Lower lobe of right lung (tissue), 2 donors: ENCODE measurements at regions not wholly inside any gene's neighbourhood (a gene's known extent, or its start where the extent isn't known, plus 50 kb on each side); places are given as distances from the start of the nearest gene placed in this dataset.

Source experiments
- ATAC-seq, 2 donors: fragments of 200-7000 bp; cut with Tn5 transposase; one replicate each; pipeline ENCODE4 v1.9.1; 2020 to 2022; ENCODE audit warnings: mild to moderate bottlenecking in 2 of 2, moderate library complexity in 2 of 2
- DNase-seq: peaks from one replicate; pipeline ENCODE4 v3.0.0-alpha.2; 2020
- H3K27ac ChIP-seq: fragments of 200-600 bp; one replicate; pipeline ENCODE4 v1.8.0; 2022
- H3K27me3 ChIP-seq: fragments of 200-600 bp; one replicate; pipeline ENCODE4 v1.8.0; 2022; ENCODE audit warnings: low read depth
- H3K36me3 ChIP-seq: fragments of 200-600 bp; one replicate; pipeline ENCODE4 v1.8.0; 2022; ENCODE audit warnings: mild to moderate bottlenecking
- H3K4me1 ChIP-seq: fragments of 200-600 bp; one replicate; pipeline ENCODE4 v1.8.0; 2022
- H3K4me3 ChIP-seq: fragments of 200-600 bp; one replicate; pipeline ENCODE4 v1.8.0; 2022; ENCODE audit warnings: mild to moderate bottlenecking
- H3K9me3 ChIP-seq: fragments of 200-600 bp; one replicate; pipeline ENCODE4 v1.8.0; 2022
- intact Hi-C: fragments of 100-400 bp; cut with DNase I; formaldehyde crosslinking; loops from one replicate; pipeline ENCODE4 v1.11.0; 2022
- TF ChIP-seq, protein P1 (sequence below): fragments of 200-600 bp; IDR thresholded peaks from one replicate; pipeline ENCODE4 v1.8.0; 2022; ENCODE audit warnings: antibody characterized with exemption, mild to moderate bottlenecking
- donor health status: DM: no; HTN: yes; CAD: no; lungs with severe emphysema.

DNA sequence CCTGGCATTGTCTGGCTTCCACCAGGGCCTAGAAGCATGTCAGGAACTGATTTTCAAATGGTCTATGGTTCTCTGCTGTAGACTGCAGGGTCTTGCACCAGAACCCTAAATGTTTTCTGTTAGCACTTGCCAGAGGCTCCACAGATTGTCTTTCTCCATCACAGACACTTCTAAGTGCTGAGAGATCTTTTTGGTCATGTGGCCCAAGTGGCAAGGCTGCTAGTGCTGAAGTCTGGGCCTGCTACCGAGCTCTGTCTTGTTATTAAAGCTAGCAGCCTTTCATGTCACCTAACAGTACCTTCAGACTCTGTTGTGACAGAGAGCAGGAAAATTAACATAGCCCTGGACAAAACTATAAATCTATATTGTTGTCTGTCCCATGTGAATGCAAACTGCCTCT, 120.7 kb upstream of the BACH2 start:
- Histone ChIP-seq H3K9me3 (no peaks in the 10 kb centered on the region), H3K4me1 (peaks cover 6% of the 10 kb centered on the region), H3K36me3 (no peaks in the 10 kb centered on the region), H3K27ac (no peak overlapping the region), H3K27me3 (no peaks in the 10 kb centered on the region), H3K4me3 (no peak overlapping the region)
- TF ChIP-seq, protein P1, sequence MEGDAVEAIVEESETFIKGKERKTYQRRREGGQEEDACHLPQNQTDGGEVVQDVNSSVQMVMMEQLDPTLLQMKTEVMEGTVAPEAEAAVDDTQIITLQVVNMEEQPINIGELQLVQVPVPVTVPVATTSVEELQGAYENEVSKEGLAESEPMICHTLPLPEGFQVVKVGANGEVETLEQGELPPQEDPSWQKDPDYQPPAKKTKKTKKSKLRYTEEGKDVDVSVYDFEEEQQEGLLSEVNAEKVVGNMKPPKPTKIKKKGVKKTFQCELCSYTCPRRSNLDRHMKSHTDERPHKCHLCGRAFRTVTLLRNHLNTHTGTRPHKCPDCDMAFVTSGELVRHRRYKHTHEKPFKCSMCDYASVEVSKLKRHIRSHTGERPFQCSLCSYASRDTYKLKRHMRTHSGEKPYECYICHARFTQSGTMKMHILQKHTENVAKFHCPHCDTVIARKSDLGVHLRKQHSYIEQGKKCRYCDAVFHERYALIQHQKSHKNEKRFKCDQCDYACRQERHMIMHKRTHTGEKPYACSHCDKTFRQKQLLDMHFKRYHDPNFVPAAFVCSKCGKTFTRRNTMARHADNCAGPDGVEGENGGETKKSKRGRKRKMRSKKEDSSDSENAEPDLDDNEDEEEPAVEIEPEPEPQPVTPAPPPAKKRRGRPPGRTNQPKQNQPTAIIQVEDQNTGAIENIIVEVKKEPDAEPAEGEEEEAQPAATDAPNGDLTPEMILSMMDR = no peak
- intact Hi-C loops = no loop called here
- DNase-seq = no peak
- no peak for ATAC-seq

DNA sequence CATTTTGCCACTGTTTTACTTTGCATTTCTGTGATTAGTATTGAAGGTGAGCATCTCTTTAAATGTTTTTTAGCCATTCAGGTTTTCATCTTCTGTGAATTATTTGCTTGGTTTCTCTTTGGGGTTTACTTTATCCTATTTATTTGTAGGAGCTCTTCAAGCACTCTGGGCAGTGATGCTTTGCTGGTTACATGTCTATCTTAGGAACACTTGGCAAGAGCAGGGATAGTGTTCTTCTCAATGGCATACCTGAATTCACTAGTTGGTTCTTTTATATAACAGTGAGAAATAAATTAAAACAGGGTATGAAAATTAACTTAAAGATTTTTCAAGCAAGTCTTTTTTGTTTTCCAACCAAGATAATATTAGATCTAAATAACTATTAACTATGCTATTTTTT, 119.7 kb upstream of the BACH2 start:
- Histone ChIP-seq H3K27ac (no peak overlapping the region), H3K36me3 (no peaks in the 10 kb centered on the region), H3K4me3 (no peak overlapping the region), H3K27me3 (no peaks in the 10 kb centered on the region), H3K9me3 (no peaks in the 10 kb centered on the region), H3K4me1 (peaks cover 6% of the 10 kb centered on the region)
- intact Hi-C loops = no loop called here
- DNase-seq = no peak
- TF ChIP-seq, protein P1 = no peak
- ATAC-seq = no peak

DNA sequence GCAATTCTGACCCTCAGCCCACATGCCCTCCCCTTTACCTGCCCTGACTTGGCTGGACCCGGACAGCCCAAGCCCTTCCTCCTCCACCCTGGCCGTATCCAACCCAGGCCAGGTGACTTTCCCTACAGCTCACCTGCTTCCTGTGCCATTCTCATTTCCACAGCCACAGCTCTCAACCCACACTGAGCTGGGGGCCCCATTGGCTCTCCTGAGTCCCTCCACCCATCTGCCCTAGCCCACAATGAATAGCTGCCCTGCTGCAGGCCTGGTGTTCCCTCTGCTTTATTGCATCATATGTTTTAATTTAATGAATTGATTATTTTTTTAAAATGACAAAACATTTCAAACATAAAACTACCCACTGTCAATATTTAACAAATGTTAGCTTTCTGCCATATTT, 118.5 kb upstream of the BACH2 start:
- Histone ChIP-seq H3K36me3 (no peaks in the 10 kb centered on the region), H3K4me1 (peaks cover 6% of the 10 kb centered on the region), H3K27ac (no peak overlapping the region), H3K4me3 (no peak overlapping the region), H3K27me3 (no peaks in the 10 kb centered on the region), H3K9me3 (no peaks in the 10 kb centered on the region)
- intact Hi-C loops = no loop called here
- TF ChIP-seq, protein P1 = no peak
- ATAC-seq (no peak), DNase-seq (no peak)

DNA sequence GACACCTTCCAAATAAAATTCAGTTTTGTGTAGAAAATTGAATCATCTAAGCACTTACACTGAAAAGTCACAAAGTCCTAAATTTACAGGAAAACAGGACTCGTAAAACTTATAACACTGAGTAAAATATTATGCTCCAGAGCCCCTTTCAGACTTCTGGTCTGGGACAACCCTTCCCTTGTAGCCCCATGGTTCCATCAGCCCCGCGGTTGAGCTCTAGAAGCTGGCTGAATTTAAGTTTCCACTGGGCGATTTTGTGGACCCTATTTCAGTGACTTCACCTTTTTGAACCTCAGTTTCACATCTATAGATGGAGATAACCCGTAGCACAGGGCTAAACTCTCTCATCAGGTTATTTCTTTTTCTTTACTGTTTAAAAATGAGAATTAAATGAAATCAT, 117.7 kb upstream of the BACH2 start:
- H3K4me3 ChIP-seq = no peak overlapping the region
- peaks cover 6% of the 10 kb centered on the region for H3K4me1 ChIP-seq
- H3K27me3 ChIP-seq = no peaks in the 10 kb centered on the region
- ATAC-seq = no peak
- no peak for DNase-seq
- TF ChIP-seq, protein P1 = no peak
- no peak overlapping the region for H3K27ac ChIP-seq
- H3K9me3 ChIP-seq = no peaks in the 10 kb centered on the region
- no peaks in the 10 kb centered on the region for H3K36me3 ChIP-seq
- intact Hi-C loops = no loop called here

DNA sequence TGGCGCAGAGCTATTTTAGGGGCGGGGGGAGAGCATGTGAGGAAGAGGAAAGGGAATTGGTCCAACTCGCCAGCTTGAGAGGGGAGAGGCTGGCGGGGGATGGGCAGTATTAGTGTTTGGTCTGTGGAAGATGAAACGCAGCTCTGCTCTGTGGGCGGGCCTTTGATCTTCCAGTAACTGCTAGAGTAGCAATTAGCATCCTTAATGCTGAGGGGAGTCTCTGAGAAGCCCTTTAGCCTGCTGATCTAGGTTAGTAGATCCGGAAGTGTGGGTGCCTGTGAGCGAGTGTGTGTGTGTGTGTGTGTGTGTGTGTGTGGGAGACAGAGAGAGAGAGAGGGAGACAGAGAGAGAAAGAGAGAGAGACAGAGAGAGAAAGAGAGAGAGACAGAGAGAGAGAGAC, 117.2 kb upstream of the BACH2 start:
- intact Hi-C loops = no loop called here
- H3K36me3 ChIP-seq = no peaks in the 10 kb centered on the region
- H3K4me3 ChIP-seq = peak overlapping the region; percentile 21
- TF ChIP-seq, protein P1 = no peak
- peaks cover 6% of the 10 kb centered on the region for H3K4me1 ChIP-seq
- no peaks in the 10 kb centered on the region for H3K27me3 ChIP-seq
- DNase-seq (no peak), ATAC-seq (peak; percentile 57 to 65)
- no peaks in the 10 kb centered on the region for H3K9me3 ChIP-seq
- no peak overlapping the region for H3K27ac ChIP-seq

DNA sequence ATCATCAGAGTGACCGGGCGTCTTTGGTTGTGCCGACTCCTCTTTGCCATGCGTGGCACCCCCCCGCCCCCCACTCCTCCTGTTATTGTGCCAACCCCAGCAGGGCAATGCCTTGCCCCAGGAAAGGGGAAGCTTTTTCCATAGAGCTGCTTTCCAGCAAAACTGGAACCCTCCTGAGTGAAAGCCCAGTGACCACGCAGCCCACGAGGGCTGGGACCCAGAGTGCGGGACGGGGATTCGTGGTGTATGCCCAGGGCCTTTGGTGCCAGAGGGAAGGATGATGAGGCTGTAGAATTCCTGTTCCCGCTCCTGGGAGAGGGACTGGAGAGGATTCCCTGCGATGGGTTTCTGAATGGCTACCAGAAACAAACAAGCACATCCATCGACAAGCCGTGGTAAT, 116.8 kb upstream of the BACH2 start:
- no peaks in the 10 kb centered on the region for H3K27me3 ChIP-seq
- H3K36me3 ChIP-seq = no peaks in the 10 kb centered on the region
- no peak overlapping the region for H3K27ac ChIP-seq
- peak overlapping the region; percentile 21 for H3K4me3 ChIP-seq
- no peaks in the 10 kb centered on the region for H3K9me3 ChIP-seq
- DNase-seq = no peak
- H3K4me1 ChIP-seq = peaks cover 6% of the 10 kb centered on the region
- ATAC-seq = no peak
- intact Hi-C loops = no loop called here
- TF ChIP-seq, protein P1 = no peak
